SU-DHL-6 (cell line): ENCODE measurements at regions not wholly inside any gene's neighbourhood (a gene's known extent, or its start where the extent isn't known, plus 50 kb on each side); places are given as distances from the start of the nearest gene placed in this dataset.

Experiments
- H2AFZ ChIP-seq: fragments of 200-600 bp; sonication (generic); 2 replicates; pipeline ENCODE4 v1.6.1; 2014; ENCODE audit warnings: low read depth, mild to moderate bottlenecking, moderate library complexity, mixed read lengths, antibody characterized with exemption, low read length; ENCODE audit not compliant: severe bottlenecking
- H3F3A ChIP-seq: fragments of 200-600 bp; shearing (Covaris generic); 2 replicates; pipeline ENCODE4 v1.6.0; 2016; ENCODE audit warnings: antibody characterized with exemption, mild to moderate bottlenecking; ENCODE audit not compliant: insufficient read depth
- H3K27ac ChIP-seq: fragments of 200-600 bp; sonication (generic); 2 replicates; pipeline ENCODE4 v1.5.1; 2016; ENCODE audit warnings: low read depth, mild to moderate bottlenecking, low read length, moderate library complexity, mixed read lengths
- H3K27me3 ChIP-seq: fragments of 200-600 bp; sonication (generic), shearing (Covaris generic); 2 replicates; pipeline ENCODE4 v1.6.0; 2014; ENCODE audit warnings: mild to moderate bottlenecking, low read length
- H3K36me3 ChIP-seq: fragments of 200-600 bp; sonication (generic); 2 replicates; pipeline ENCODE4 v1.6.1; 2014; ENCODE audit warnings: mild to moderate bottlenecking, low read length, mixed read lengths
- H3K4me2 ChIP-seq: fragments of 300-600, 200-600 bp; shearing (Covaris generic), sonication (generic); 2 replicates; pipeline ENCODE4 v1.6.0; 2014; ENCODE audit warnings: low read length, low read depth, mild to moderate bottlenecking; ENCODE audit not compliant: poor library complexity, severe bottlenecking
- H3K4me3 ChIP-seq: fragments of 200-600 bp; sonication (generic); 2 replicates; pipeline ENCODE4 v1.5.1; 2014; ENCODE audit warnings: antibody characterized with exemption, low read length, mild to moderate bottlenecking, mixed read lengths; ENCODE audit not compliant: insufficient read depth, poor library complexity, severe bottlenecking
- H3K79me2 ChIP-seq: fragments of 200-600 bp; sonication (generic); 2 replicates; pipeline ENCODE4 v1.6.1; 2014; ENCODE audit warnings: mild to moderate bottlenecking, low read length, moderate library complexity; ENCODE audit not compliant: insufficient read depth
- H3K9ac ChIP-seq: fragments of 200-600 bp; sonication (generic); 2 replicates; pipeline ENCODE4 v1.7.0; 2014; ENCODE audit warnings: mild to moderate bottlenecking, low read length
- H3K9me2 ChIP-seq: fragments of 200-600 bp; sonication (generic); replicated peaks from 2 replicates; pipeline ENCODE4 v1.6.1; 2014; ENCODE audit warnings: low read length; ENCODE audit not compliant: insufficient read depth
- H3K9me3 ChIP-seq: fragments of 200-600 bp; sonication (generic); 2 replicates; pipeline ENCODE4 v1.6.1; 2014; ENCODE audit warnings: low read length, mixed read lengths; ENCODE audit not compliant: insufficient read depth
- H4K20me1 ChIP-seq: fragments of 200-600 bp; sonication (generic); 2 replicates; pipeline ENCODE4 v1.6.1; 2014; ENCODE audit warnings: low read depth, mild to moderate bottlenecking, antibody characterized with exemption, low read length, moderate library complexity, mixed read lengths
- EZH2phosphoT487 ChIP-seq: fragments of 200-600 bp; sonication (generic), shearing (Covaris generic); conservative IDR thresholded peaks from 2 replicates; pipeline ENCODE4 v1.6.1; 2018; ENCODE audit warnings: mild to moderate bottlenecking, antibody characterized with exemption, low read length, moderate library complexity, mixed read lengths
- TF ChIP-seq, protein P1 (sequence below): fragments of 200-600 bp; sonication (generic); IDR thresholded peaks from one replicate; pipeline ENCODE4 v1.5.1; 2017; ENCODE audit warnings: antibody characterized with exemption, mild to moderate bottlenecking, low read length, moderate library complexity; ENCODE audit not compliant: insufficient read depth, poor library complexity, severe bottlenecking

DNA sequence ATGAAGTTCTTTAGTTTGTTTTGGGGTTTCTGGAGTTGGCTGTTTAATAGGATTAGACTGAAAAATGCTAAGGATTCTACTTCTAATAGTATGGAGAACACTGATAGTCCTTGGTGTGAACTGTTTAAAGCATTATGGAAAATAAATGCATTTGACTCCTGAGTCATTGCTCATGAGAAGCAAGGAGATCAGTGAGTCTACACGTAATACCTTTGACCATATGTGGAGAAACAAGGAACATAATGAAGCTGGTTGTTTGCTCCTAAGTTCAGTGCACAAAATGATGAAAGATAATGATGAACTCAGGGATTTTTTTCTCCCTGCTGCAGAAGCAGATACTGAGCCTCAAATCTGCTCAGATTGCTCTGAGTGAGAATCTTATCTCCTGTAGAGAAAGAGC is 158.9 kb upstream of the COL11A1 start:
- no peak overlapping the region for H3K27ac ChIP-seq
- H3K4me3 ChIP-seq = no peak overlapping the region
- TF ChIP-seq, protein P1, sequence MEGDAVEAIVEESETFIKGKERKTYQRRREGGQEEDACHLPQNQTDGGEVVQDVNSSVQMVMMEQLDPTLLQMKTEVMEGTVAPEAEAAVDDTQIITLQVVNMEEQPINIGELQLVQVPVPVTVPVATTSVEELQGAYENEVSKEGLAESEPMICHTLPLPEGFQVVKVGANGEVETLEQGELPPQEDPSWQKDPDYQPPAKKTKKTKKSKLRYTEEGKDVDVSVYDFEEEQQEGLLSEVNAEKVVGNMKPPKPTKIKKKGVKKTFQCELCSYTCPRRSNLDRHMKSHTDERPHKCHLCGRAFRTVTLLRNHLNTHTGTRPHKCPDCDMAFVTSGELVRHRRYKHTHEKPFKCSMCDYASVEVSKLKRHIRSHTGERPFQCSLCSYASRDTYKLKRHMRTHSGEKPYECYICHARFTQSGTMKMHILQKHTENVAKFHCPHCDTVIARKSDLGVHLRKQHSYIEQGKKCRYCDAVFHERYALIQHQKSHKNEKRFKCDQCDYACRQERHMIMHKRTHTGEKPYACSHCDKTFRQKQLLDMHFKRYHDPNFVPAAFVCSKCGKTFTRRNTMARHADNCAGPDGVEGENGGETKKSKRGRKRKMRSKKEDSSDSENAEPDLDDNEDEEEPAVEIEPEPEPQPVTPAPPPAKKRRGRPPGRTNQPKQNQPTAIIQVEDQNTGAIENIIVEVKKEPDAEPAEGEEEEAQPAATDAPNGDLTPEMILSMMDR = no peak
- no peak for TF ChIP-seq EZH2phosphoT487

GRCh38 chr1:103266036-103266435 is 157.7 kb upstream of the COL11A1 start:
- Histone ChIP-seq H3K9me2 (no peaks in the 10 kb centered on the region), H3K4me3 (no peak overlapping the region), H3K4me2 (no peak overlapping the region), H3K27ac (no peak overlapping the region), H3K27me3 (no peaks in the 10 kb centered on the region), H3K9ac (no peak overlapping the region), H3F3A (no peaks in the 10 kb centered on the region), H4K20me1 (no peaks in the 10 kb centered on the region), H3K79me2 (no peaks in the 10 kb centered on the region), H3K9me3 (no peaks in the 10 kb centered on the region), H3K36me3 (no peaks in the 10 kb centered on the region), H2AFZ (no peak overlapping the region)
- no peak for TF ChIP-seq EZH2phosphoT487
- TF ChIP-seq, protein P1 = no peak

More for the DNA sequence above, 158.9 kb upstream of the COL11A1 start:
- no peaks in the 10 kb centered on the region for H3F3A ChIP-seq
- H3K9me2 ChIP-seq = no peaks in the 10 kb centered on the region
- H4K20me1 ChIP-seq = no peaks in the 10 kb centered on the region
- H3K79me2 ChIP-seq = no peaks in the 10 kb centered on the region
- H3K9me3 ChIP-seq = no peaks in the 10 kb centered on the region
- no peak overlapping the region for H3K9ac ChIP-seq
- H3K36me3 ChIP-seq = no peaks in the 10 kb centered on the region
- H3K27me3 ChIP-seq = no peaks in the 10 kb centered on the region
- H2AFZ ChIP-seq = no peak overlapping the region
- H3K4me2 ChIP-seq = no peak overlapping the region

DNA sequence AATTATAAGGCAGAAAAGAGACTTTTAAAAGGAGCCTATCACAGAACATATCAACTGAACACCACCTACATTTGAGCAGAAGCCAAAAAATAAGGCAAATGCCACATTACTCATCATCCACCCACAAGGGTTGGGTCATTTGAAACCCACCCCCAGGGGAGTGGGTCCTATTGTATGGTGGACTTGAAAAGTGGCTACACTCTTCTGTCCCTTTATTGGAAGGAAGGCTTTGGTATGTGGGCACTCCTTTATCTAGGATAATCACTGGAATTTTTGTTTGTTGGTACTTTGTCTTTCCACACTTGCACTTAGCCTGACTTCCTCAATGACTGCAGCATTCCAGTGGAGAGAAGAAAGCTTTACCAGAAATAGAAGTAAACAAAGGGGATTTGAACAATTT is 157.2 kb upstream of the COL11A1 start:
- H3K79me2 ChIP-seq = no peaks in the 10 kb centered on the region
- H3K4me2 ChIP-seq = no peak overlapping the region
- no peaks in the 10 kb centered on the region for H3K9me3 ChIP-seq
- H3K36me3 ChIP-seq = no peaks in the 10 kb centered on the region
- H3K4me3 ChIP-seq = no peak overlapping the region
- TF ChIP-seq, protein P1 = no peak
- no peaks in the 10 kb centered on the region for H3F3A ChIP-seq
- no peaks in the 10 kb centered on the region for H4K20me1 ChIP-seq
- no peak overlapping the region for H2AFZ ChIP-seq
- no peaks in the 10 kb centered on the region for H3K9me2 ChIP-seq
- no peak overlapping the region for H3K9ac ChIP-seq
- H3K27ac ChIP-seq = no peak overlapping the region
- H3K27me3 ChIP-seq = no peaks in the 10 kb centered on the region

DNA sequence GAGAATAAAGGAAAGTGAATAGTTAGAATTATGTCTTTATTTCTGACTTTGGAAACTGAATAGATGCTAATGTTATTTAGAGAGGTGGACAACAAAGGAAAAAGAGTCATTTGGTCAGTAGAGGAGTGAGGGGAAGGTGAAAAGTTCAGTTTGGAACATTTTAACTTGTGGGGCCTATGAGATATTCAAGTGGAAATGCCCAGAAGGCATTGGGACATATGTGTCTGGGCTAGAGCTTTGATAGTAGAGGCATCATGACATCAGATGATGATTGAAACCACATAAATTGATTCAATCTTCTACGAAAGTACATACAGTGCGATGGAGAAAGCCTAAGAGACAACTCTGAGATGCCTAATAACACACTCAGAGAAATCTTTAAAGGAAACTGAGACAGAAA is 151.7 kb upstream of the COL11A1 start:
- Histone ChIP-seq H3K9me2 (no peaks in the 10 kb centered on the region), H3K36me3 (no peaks in the 10 kb centered on the region), H3K27me3 (no peaks in the 10 kb centered on the region), H3K9ac (no peak overlapping the region), H3K4me2 (no peak overlapping the region), H2AFZ (no peak overlapping the region), H3F3A (no peaks in the 10 kb centered on the region), H3K79me2 (no peaks in the 10 kb centered on the region), H3K27ac (no peak overlapping the region), H3K9me3 (no peaks in the 10 kb centered on the region), H4K20me1 (no peaks in the 10 kb centered on the region), H3K4me3 (no peak overlapping the region)
- TF ChIP-seq, protein P1 = no peak
- no peak for TF ChIP-seq EZH2phosphoT487
